ENCODE measurements at regions not wholly inside any gene's neighbourhood (a gene's known extent, or its start where the extent isn't known, plus 50 kb on each side); places are given as distances from the start of the nearest gene placed in this dataset.

GRCh38 chr14:48876806-48877340 is 709.3 kb downstream of the RPS29 start:
- DNase-seq (ENCODE audit: low read depth in 2 of 2) = no peak

- DNase-seq (ENCODE audit: low read depth in 2 of 2) = no peak
Observed at GRCh38 chr14:48874711-48875110, 711.5 kb downstream of the RPS29 start.

- no peak for DNase-seq (ENCODE audit: low read depth in 2 of 2)
Observed at GRCh38 chr14:48857366-48857765, 728.8 kb downstream of the RPS29 start.

- no peak for DNase-seq (ENCODE audit: low read depth in 2 of 2)
Observed at GRCh38 chr14:48853159-48853558, 733.0 kb downstream of the RPS29 start.

GRCh38 chr14:48849741-48850322 is 736.3 kb downstream of the RPS29 start:
- no peak for DNase-seq (ENCODE audit: low read depth in 2 of 2)

- DNase-seq (ENCODE audit: low read depth in 2 of 2) = no peak
Observed at GRCh38 chr14:48842785-48843184, 743.4 kb downstream of the RPS29 start.

- DNase-seq (ENCODE audit: low read depth in 2 of 2) = no peak
Observed at GRCh38 chr14:48826058-48826457, 760.1 kb downstream of the RPS29 start.

- DNase-seq (ENCODE audit: low read depth in 2 of 2) = no peak
Observed at GRCh38 chr14:48814562-48814961, 771.6 kb downstream of the RPS29 start.

- DNase-seq (ENCODE audit: low read depth in 2 of 2) = no peak
Observed at GRCh38 chr14:48805315-48805714, 780.9 kb downstream of the RPS29 start.

GRCh38 chr14:48792376-48793024 is 793.7 kb downstream of the RPS29 start:
- DNase-seq (ENCODE audit: low read depth in 2 of 2) = no peak

GRCh38 chr14:48788771-48789170 is 797.4 kb downstream of the RPS29 start:
- DNase-seq (ENCODE audit: low read depth in 2 of 2) = no peak

GRCh38 chr14:48786498-48786897 is 799.7 kb downstream of the RPS29 start:
- no peak for DNase-seq (ENCODE audit: low read depth in 2 of 2)

- DNase-seq (ENCODE audit: low read depth in 2 of 2) = no peak
Observed at GRCh38 chr14:48771717-48772116, 814.5 kb downstream of the RPS29 start.

- no peak for DNase-seq (ENCODE audit: low read depth in 2 of 2)
Observed at GRCh38 chr14:48751293-48751692, 834.9 kb downstream of the RPS29 start.

GRCh38 chr14:48748151-48748675 is 838.0 kb downstream of the RPS29 start:
- no peak for DNase-seq (ENCODE audit: low read depth in 2 of 2)

GRCh38 chr14:48747561-48748089 is 838.6 kb downstream of the RPS29 start:
- no peak for DNase-seq (ENCODE audit: low read depth in 2 of 2)

- no peak for DNase-seq (ENCODE audit: low read depth in 2 of 2)
Observed at GRCh38 chr14:48744202-48744601, 842.0 kb downstream of the RPS29 start.

- DNase-seq (ENCODE audit: low read depth in 2 of 2) = no peak
Observed at GRCh38 chr14:48738186-48738925, 847.8 kb downstream of the RPS29 start.

GRCh38 chr14:48735607-48736006 is 850.6 kb downstream of the RPS29 start:
- no peak for DNase-seq (ENCODE audit: low read depth in 2 of 2)

- DNase-seq (ENCODE audit: low read depth in 2 of 2) = no peak
Observed at GRCh38 chr14:48731260-48731659, 854.9 kb downstream of the RPS29 start.

- DNase-seq (ENCODE audit: low read depth in 2 of 2) = no peak
Observed at GRCh38 chr14:48726080-48726642, 860.0 kb downstream of the RPS29 start.
